ENCODE measurements at regions not wholly inside any gene's neighbourhood (a gene's known extent, or its start where the extent isn't known, plus 50 kb on each side); places are given as distances from the start of the nearest gene placed in this dataset.

- DNase-seq (ENCODE audit: low spot score), result no peak
These were observed 566.3 kb downstream of the TCERG1L start for GRCh38 chr10:130745251-130745650.

- no peak for DNase-seq (ENCODE audit: low spot score)
These were observed 565.7 kb downstream of the TCERG1L start for GRCh38 chr10:130745821-130746220.

- no peak for DNase-seq (ENCODE audit: low spot score)
These were observed 565.2 kb downstream of the TCERG1L start for GRCh38 chr10:130746311-130746710.

GRCh38 chr10:130747356-130747755 lies 564.2 kb downstream of the TCERG1L start:
- no peak for DNase-seq (ENCODE audit: low spot score)

- no peak for DNase-seq (ENCODE audit: low spot score)
These were observed 563.6 kb downstream of the TCERG1L start for GRCh38 chr10:130747946-130748345.

GRCh38 chr10:130748409-130749057 lies 563.0 kb downstream of the TCERG1L start:
- no peak for DNase-seq (ENCODE audit: low spot score)

GRCh38 chr10:130749911-130750310 lies 561.6 kb downstream of the TCERG1L start:
- DNase-seq (ENCODE audit: low spot score), result no peak

GRCh38 chr10:130750441-130750840 lies 561.1 kb downstream of the TCERG1L start:
- no peak for DNase-seq (ENCODE audit: low spot score)

GRCh38 chr10:130751106-130751840 lies 560.2 kb downstream of the TCERG1L start:
- no peak for DNase-seq (ENCODE audit: low spot score)

- DNase-seq (ENCODE audit: low spot score), result no peak
These were observed 559.7 kb downstream of the TCERG1L start for GRCh38 chr10:130751851-130752250.

- DNase-seq (ENCODE audit: low spot score), result no peak
These were observed 554.9 kb downstream of the TCERG1L start for GRCh38 chr10:130756651-130757050.

GRCh38 chr10:130757271-130757670 lies 554.2 kb downstream of the TCERG1L start:
- DNase-seq (ENCODE audit: low spot score), result no peak

- no peak for DNase-seq (ENCODE audit: low spot score)
These were observed 553.6 kb downstream of the TCERG1L start for GRCh38 chr10:130757821-130758489.

GRCh38 chr10:130758529-130758928 lies 553.0 kb downstream of the TCERG1L start:
- DNase-seq (ENCODE audit: low spot score), result no peak

- no peak for DNase-seq (ENCODE audit: low spot score)
These were observed 550.4 kb downstream of the TCERG1L start for GRCh38 chr10:130761032-130761575.

GRCh38 chr10:130761788-130762301 lies 549.7 kb downstream of the TCERG1L start:
- DNase-seq (ENCODE audit: low spot score), result no peak

- no peak for DNase-seq (ENCODE audit: low spot score)
These were observed 549.0 kb downstream of the TCERG1L start for GRCh38 chr10:130762491-130762890.

- DNase-seq (ENCODE audit: low spot score), result no peak
These were observed 548.5 kb downstream of the TCERG1L start for GRCh38 chr10:130763071-130763470.

- DNase-seq (ENCODE audit: low spot score), result no peak
These were observed 548.0 kb downstream of the TCERG1L start for GRCh38 chr10:130763491-130763890.

GRCh38 chr10:130764651-130765050 lies 546.9 kb downstream of the TCERG1L start:
- DNase-seq (ENCODE audit: low spot score), result no peak

- no peak for DNase-seq (ENCODE audit: low spot score)
These were observed 545.5 kb downstream of the TCERG1L start for GRCh38 chr10:130766071-130766470.

GRCh38 chr10:130767116-130767730 lies 544.3 kb downstream of the TCERG1L start:
- DNase-seq (ENCODE audit: low spot score), result no peak
